NCI-H82 (cell line): ENCODE measurements at regions not wholly inside any gene's neighbourhood (a gene's known extent, or its start where the extent isn't known, plus 50 kb on each side); places are given as distances from the start of the nearest gene placed in this dataset.
"Not testable (repeated sequence)": the region's sequence is repeated elsewhere in the genome, so short reads cannot be mapped to it uniquely, and the experiment has no call there.

ENCODE experiments used
- DNase-seq: peaks from one replicate; lab custom pipeline; 2025; lab: John Stamatoyannopoulos, UW

- no peak for DNase-seq
Observed at GRCh38 chr2:167681234-167682015, 566.0 kb downstream of the STK39 start.

GRCh38 chr2:167678158-167678557 is 569.2 kb downstream of the STK39 start:
- no peak for DNase-seq

GRCh38 chr2:167675906-167676305 is 571.5 kb downstream of the STK39 start:
- DNase-seq: no peak

- DNase-seq: no peak
Observed at GRCh38 chr2:167670588-167670987, 576.8 kb downstream of the STK39 start.

GRCh38 chr2:167653131-167653530 is 594.3 kb downstream of the STK39 start:
- no peak for DNase-seq

GRCh38 chr2:167652401-167652800 is 595.0 kb downstream of the STK39 start:
- DNase-seq: no peak

GRCh38 chr2:167651406-167652151 is 595.8 kb downstream of the STK39 start:
- no peak for DNase-seq

GRCh38 chr2:167646557-167646956 is 600.8 kb downstream of the STK39 start:
- DNase-seq: no peak

GRCh38 chr2:167640096-167640495 is 607.3 kb downstream of the STK39 start:
- no peak for DNase-seq

- DNase-seq: no peak
Observed at GRCh38 chr2:167637741-167638140, 609.7 kb downstream of the STK39 start.

- DNase-seq: not testable (repeated sequence)
Observed at GRCh38 chr2:167632271-167632670, 615.1 kb downstream of the STK39 start.

- no peak for DNase-seq
Observed at GRCh38 chr2:167626961-167627360, 620.4 kb downstream of the STK39 start.

- no peak for DNase-seq
Observed at GRCh38 chr2:167626301-167626700, 621.1 kb downstream of the STK39 start.

- no peak for DNase-seq
Observed at GRCh38 chr2:167616997-167617396, 630.4 kb downstream of the STK39 start.

- DNase-seq: no peak
Observed at GRCh38 chr2:167613471-167613870, 633.9 kb downstream of the STK39 start.

GRCh38 chr2:167608487-167608886 is 638.9 kb downstream of the STK39 start:
- no peak for DNase-seq

GRCh38 chr2:167607731-167608130 is 639.7 kb downstream of the STK39 start:
- no peak for DNase-seq

- no peak for DNase-seq
Observed at GRCh38 chr2:167607211-167607610, 640.2 kb downstream of the STK39 start.

- peak; percentile 12 for DNase-seq
Observed at GRCh38 chr2:167602122-167602521, 645.3 kb downstream of the STK39 start.

GRCh38 chr2:167599219-167599618 is 648.2 kb downstream of the STK39 start:
- DNase-seq: no peak

- DNase-seq: no peak
Observed at GRCh38 chr2:167595839-167596471, 651.4 kb downstream of the STK39 start.

- DNase-seq: no peak
Observed at GRCh38 chr2:167595021-167595420, 652.4 kb downstream of the STK39 start.

GRCh38 chr2:167592441-167592840 is 655.0 kb downstream of the STK39 start:
- DNase-seq: no peak
